HG03469 (cell line): ENCODE measurements at regions not wholly inside any gene's neighbourhood (a gene's known extent, or its start where the extent isn't known, plus 50 kb on each side); places are given as distances from the start of the nearest gene placed in this dataset.
"Not testable (repeated sequence)": the region's sequence is repeated elsewhere in the genome, so short reads cannot be mapped to it uniquely, and the experiment has no call there.

Experiments
- ATAC-seq: cut with Tn5 transposase; IDR thresholded peaks from one replicate; pipeline ENCODE4 v1.9.1; 2021; ENCODE audit warnings: mild to moderate bottlenecking, moderate library complexity, moderate number of reproducible peaks; ENCODE audit not compliant: unreplicated experiment

GRCh38 chr6:150299873-150300485, 68.8 kb upstream of the IYD start:
- ATAC-seq, result no peak

- peak; percentile 65 for ATAC-seq
These were observed 66.8 kb upstream of the IYD start for GRCh38 chr6:150301846-150302519.

GRCh38 chr6:150302520-150303176, 66.2 kb upstream of the IYD start:
- no peak for ATAC-seq

- no peak for ATAC-seq
These were observed 65.6 kb upstream of the IYD start for GRCh38 chr6:150303256-150303655.

- ATAC-seq, result no peak
These were observed 64.4 kb upstream of the IYD start for GRCh38 chr6:150304429-150304828.

GRCh38 chr6:150306290-150306689, 62.5 kb upstream of the IYD start:
- ATAC-seq, result no peak

- no peak for ATAC-seq
These were observed 61.3 kb upstream of the IYD start for GRCh38 chr6:150307520-150307919.

- no peak for ATAC-seq
These were observed 59.8 kb upstream of the IYD start for GRCh38 chr6:150308812-150309645.

GRCh38 chr6:150310539-150310938, 58.3 kb upstream of the IYD start:
- ATAC-seq, result no peak

GRCh38 chr6:150311149-150311944, 57.5 kb upstream of the IYD start:
- ATAC-seq, result not testable (repeated sequence)

GRCh38 chr6:150312395-150312794, 56.4 kb upstream of the IYD start:
- ATAC-seq, result no peak

- ATAC-seq, result no peak
These were observed 55.8 kb upstream of the IYD start for GRCh38 chr6:150312844-150313584.

GRCh38 chr6:150313781-150314180, 55.0 kb upstream of the IYD start:
- no peak for ATAC-seq

- ATAC-seq, result no peak
These were observed 54.3 kb upstream of the IYD start for GRCh38 chr6:150314230-150315188.

- ATAC-seq, result no peak
These were observed 53.2 kb upstream of the IYD start for GRCh38 chr6:150315626-150316025.

GRCh38 chr6:150316936-150317335, 51.9 kb upstream of the IYD start:
- no peak for ATAC-seq
